ENCODE measurements at regions not wholly inside any gene's neighbourhood (a gene's known extent, or its start where the extent isn't known, plus 50 kb on each side); places are given as distances from the start of the nearest gene placed in this dataset.

- Histone ChIP-seq H3K79me2 (ENCODE audit: insufficient read depth) (no peaks in the 10 kb centered on the region), H3K4me1 (ENCODE audit: control insufficient read depth in 1 of 2, insufficient read depth in 2 of 2, low read depth in 1 of 2, low read length in 1 of 2) (peaks cover 0 to 35% of the 10 kb centered on the region in 2 experiments; a peak in 1 of 4 replicates), H3K4me3 (ENCODE audit: low read depth in 2 of 2, low read length in 1 of 2) (no peak overlapping the region), H3K9ac (no peak overlapping the region), H3K9me2 (no peaks in the 10 kb centered on the region), H2AFZ (ENCODE audit: low read depth) (no peak overlapping the region), H3K27ac (ENCODE audit: low read depth in 2 of 2, low read length in 1 of 2) (peak overlapping the region in 1 of 2 experiments; percentile 34; a peak in 1 of 4 replicates), H4K20me1 (ENCODE audit: insufficient read depth) (no peaks in the 10 kb centered on the region), H3F3A (replicated peaks; ENCODE audit: insufficient read depth) (no peaks in the 10 kb centered on the region), H3K9me3 (no peaks in the 10 kb centered on the region), H3K36me3 (replicated peaks in 1 of 2; ENCODE audit: control insufficient read depth in 1 of 2, insufficient read depth in 2 of 2, low read length in 1 of 2) (no peaks in the 10 kb centered on the region), H3K4me2 (no peak overlapping the region), H3K27me3 (ENCODE audit: insufficient read depth) (no peaks in the 10 kb centered on the region)
- TF ChIP-seq, protein P1, sequence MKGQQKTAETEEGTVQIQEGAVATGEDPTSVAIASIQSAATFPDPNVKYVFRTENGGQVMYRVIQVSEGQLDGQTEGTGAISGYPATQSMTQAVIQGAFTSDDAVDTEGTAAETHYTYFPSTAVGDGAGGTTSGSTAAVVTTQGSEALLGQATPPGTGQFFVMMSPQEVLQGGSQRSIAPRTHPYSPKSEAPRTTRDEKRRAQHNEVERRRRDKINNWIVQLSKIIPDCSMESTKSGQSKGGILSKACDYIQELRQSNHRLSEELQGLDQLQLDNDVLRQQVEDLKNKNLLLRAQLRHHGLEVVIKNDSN (IDR thresholded peaks at IDR 0.05; ENCODE audit: borderline replicate concordance, low read depth) = no peak
- no peak for TF ChIP-seq MXI1 (IDR thresholded peaks at IDR 0.05; ENCODE audit: low read depth, low read length)
- TF ChIP-seq EZH2phosphoT487 (IDR thresholded peaks at IDR 0.05; ENCODE audit: borderline replicate concordance, low read depth) = no peak
- TF ChIP-seq MEF2A (IDR thresholded peaks at IDR 0.05; ENCODE audit: borderline replicate concordance, low read depth) = no peak
- WGBS (ENCODE audit: low lambda C conversion rate) = 46% methylated on average over 8 of the region's 9 CpGs
- DNase-seq = peak; percentile 66
- ChIA-PET CTCF (no interaction called here), POLR2A (no interaction called here)
Observed at GRCh38 chr4:3659131-3659530, 107.1 kb upstream of the ADRA2C start.

DNA sequence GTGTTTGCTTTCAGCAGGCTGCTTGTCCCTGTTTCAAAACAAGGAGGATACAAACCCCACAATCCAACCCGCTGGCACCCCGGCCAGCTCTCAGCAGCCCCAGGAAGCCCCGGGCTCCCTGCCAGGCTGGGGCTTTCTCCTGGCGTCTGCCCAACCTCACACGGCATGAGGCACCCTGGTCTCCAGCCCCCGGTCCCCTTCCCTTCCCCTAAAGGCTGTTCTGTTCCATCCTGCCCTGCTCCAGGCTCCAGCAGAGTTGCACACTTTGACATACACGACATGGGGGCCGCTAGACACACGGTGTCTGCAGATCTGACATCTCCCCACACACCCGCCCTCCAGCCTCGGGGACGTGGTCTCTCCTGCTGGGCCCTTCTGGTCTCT, 107.7 kb upstream of the ADRA2C start:
- H4K20me1 ChIP-seq (ENCODE audit: insufficient read depth) = no peaks in the 10 kb centered on the region
- ChIA-PET POLR2A (no interaction called here), CTCF (no interaction called here)
- H3K9me3 ChIP-seq = no peaks in the 10 kb centered on the region
- no peak overlapping the region for H3K4me3 ChIP-seq (ENCODE audit: low read depth in 2 of 2, low read length in 1 of 2)
- DNase-seq = peak; percentile 81
- no peaks in the 10 kb centered on the region for H3K9me2 ChIP-seq
- WGBS (ENCODE audit: low lambda C conversion rate) = 13% methylated on average over 12 of the region's 12 CpGs
- peak overlapping the region in 1 of 2 experiments; percentile 34; a peak in 2 of 4 replicates for H3K27ac ChIP-seq (ENCODE audit: low read depth in 2 of 2, low read length in 1 of 2)
- TF ChIP-seq MXI1 (IDR thresholded peaks at IDR 0.05; ENCODE audit: low read depth, low read length) (no peak), EP300 (IDR thresholded peaks at IDR 0.05; ENCODE audit: borderline replicate concordance in 1 of 2, low read depth in 1 of 2, low read length in 1 of 2) (0 out of 4 replicates have a peak, but pooled peaks of 1 of the 2 experiments have one; percentile 13)
- no peak overlapping the region for H3K9ac ChIP-seq
- no peaks in the 10 kb centered on the region for H3K27me3 ChIP-seq (ENCODE audit: insufficient read depth)
- peaks cover 0 to 29% of the 10 kb centered on the region in 2 experiments; a peak in 1 of 4 replicates for H3K4me1 ChIP-seq (ENCODE audit: control insufficient read depth in 1 of 2, insufficient read depth in 2 of 2, low read depth in 1 of 2, low read length in 1 of 2)
- no peak overlapping the region for H2AFZ ChIP-seq (ENCODE audit: low read depth)
- H3F3A ChIP-seq (replicated peaks; ENCODE audit: insufficient read depth) = no peaks in the 10 kb centered on the region
- no peak overlapping the region for H3K4me2 ChIP-seq
- H3K79me2 ChIP-seq (ENCODE audit: insufficient read depth) = no peaks in the 10 kb centered on the region
- no peaks in the 10 kb centered on the region for H3K36me3 ChIP-seq (replicated peaks in 1 of 2; ENCODE audit: control insufficient read depth in 1 of 2, insufficient read depth in 2 of 2, low read length in 1 of 2)

- no peaks in the 10 kb centered on the region for H3F3A ChIP-seq (replicated peaks; ENCODE audit: insufficient read depth)
- no peaks in the 10 kb centered on the region for H3K36me3 ChIP-seq (replicated peaks in 1 of 2; ENCODE audit: control insufficient read depth in 1 of 2, insufficient read depth in 2 of 2, low read length in 1 of 2)
- no peaks in the 10 kb centered on the region for H3K9me3 ChIP-seq
- no peak overlapping the region for H3K4me3 ChIP-seq (ENCODE audit: low read depth in 2 of 2, low read length in 1 of 2)
- no peaks in the 10 kb centered on the region for H3K79me2 ChIP-seq (ENCODE audit: insufficient read depth)
- ChIA-PET POLR2A (no interaction called here), CTCF (no interaction called here)
- peak; percentile 78 for DNase-seq
- no peaks in the 10 kb centered on the region for H4K20me1 ChIP-seq (ENCODE audit: insufficient read depth)
- H3K9me2 ChIP-seq = no peaks in the 10 kb centered on the region
- H2AFZ ChIP-seq (ENCODE audit: low read depth) = no peak overlapping the region
- no peak overlapping the region for H3K9ac ChIP-seq
- peaks cover 0 to 27% of the 10 kb centered on the region in 2 experiments; a peak in 1 of 4 replicates for H3K4me1 ChIP-seq (ENCODE audit: control insufficient read depth in 1 of 2, insufficient read depth in 2 of 2, low read depth in 1 of 2, low read length in 1 of 2)
- no peaks in the 10 kb centered on the region for H3K27me3 ChIP-seq (ENCODE audit: insufficient read depth)
- WGBS (ENCODE audit: low lambda C conversion rate) = 53% methylated on average over 13 of the region's 20 CpGs
- H3K4me2 ChIP-seq = no peak overlapping the region
- H3K27ac ChIP-seq (ENCODE audit: low read depth in 2 of 2, low read length in 1 of 2) = peak overlapping the region in 1 of 2 experiments; percentile 34; a peak in 2 of 4 replicates
- TF ChIP-seq ELF1 (IDR thresholded peaks at IDR 0.05) (no peak), MAX (IDR thresholded peaks at IDR 0.05; ENCODE audit: low read depth) (no peak), SMC3 (IDR thresholded peaks at IDR 0.05; ENCODE audit: low read depth, low read length) (no peak), EP300 (IDR thresholded peaks at IDR 0.05; ENCODE audit: borderline replicate concordance in 1 of 2, low read depth in 1 of 2, low read length in 1 of 2) (no peak), NFIC (IDR thresholded peaks at IDR 0.05; ENCODE audit: borderline replicate concordance) (no peak)
Observed at GRCh38 chr4:3657902-3658529, 108.2 kb upstream of the ADRA2C start.
